Endothelial cell of umbilical vein (primary cell): ENCODE measurements at regions not wholly inside any gene's neighbourhood (a gene's known extent, or its start where the extent isn't known, plus 50 kb on each side); places are given as distances from the start of the nearest gene placed in this dataset.

Experiments used
- BruUV-seq: library from RNA; stranded (reverse); fragments of 400-500 nt; replicated peaks from 2 replicates; lab custom pipeline; 2021; lab: Mats Ljungman, UMichigan
- CTCF ChIA-PET: fragments of 300-600, 350-600 bp; sonication (Branson Sonifier 250); formaldehyde crosslinking; loops from one replicate; lab custom pipeline; 2021; ENCODE audit warnings: antibody characterized with exemption, inconsistent platforms; lab: Charles Lee
- POLR2A ChIA-PET: fragments of 300-600, 350-600 bp; sonication (Branson Sonifier 250); formaldehyde crosslinking; loops from one replicate; lab custom pipeline; 2021; ENCODE audit warnings: antibody characterized with exemption, inconsistent platforms; lab: Charles Lee
- DNase-seq: peaks from one replicate; pipeline ENCODE4 v3.0.0-alpha.2; 2011; ENCODE audit warnings: low read depth, low spot score
- FAIRE-seq: peaks from 2 replicates; lab custom pipeline; 2011; peaks lifted over from hg19 to GRCh38; lab: Jason Lieb, UNC
- H2AFZ ChIP-seq: 2 replicates; pipeline ENCODE4 v1.6.0; 2012; ENCODE audit warnings: low read depth, low read length, control low read depth, inconsistent platforms
- H3K27ac ChIP-seq: 2 replicates; pipeline ENCODE4 v1.5.1; 2011; ENCODE audit warnings: low read depth, mild to moderate bottlenecking, control low read depth, low read length, moderate library complexity; ENCODE audit not compliant: insufficient read depth
- H3K27me3 ChIP-seq, 2 experiments: 2 replicates each; pipeline versions ENCODE4 v1.6.0 to v1.6.1; 2011; ENCODE audit warnings: low read length in 2 of 2, mixed read lengths in 1 of 2; ENCODE audit not compliant: control insufficient read depth in 2 of 2, insufficient read depth in 2 of 2
- H3K36me3 ChIP-seq, 2 experiments: 2 replicates in 1 of 2; 3 replicates in 1 of 2; pipeline ENCODE4 v1.5.1; 2011; ENCODE audit warnings: low read length in 2 of 2, mild to moderate bottlenecking in 1 of 2, moderate library complexity in 1 of 2; ENCODE audit not compliant: control insufficient read depth in 2 of 2, insufficient read depth in 2 of 2; ENCODE audit errors: extremely low read depth in 1 of 2
- H3K4me1 ChIP-seq: 3 replicates; pipeline ENCODE4 v1.5.1; 2011; ENCODE audit warnings: mild to moderate bottlenecking, low read length; ENCODE audit not compliant: control insufficient read depth, insufficient read depth; ENCODE audit errors: extremely low read depth
- H3K4me2 ChIP-seq: 2 replicates; pipeline ENCODE4 v1.6.1; 2011; ENCODE audit warnings: low read length, control low read depth, mixed read lengths; ENCODE audit not compliant: insufficient read depth
- H3K4me3 ChIP-seq, 3 experiments: fragments of 200-600 bp in 1 of 3; sonication (generic), shearing (Covaris generic) in 1 of 3; replicated peaks in 1 of 3; 2 replicates each; pipeline ENCODE4 v1.5.1; 2011 to 2016; ENCODE audit warnings: control low read depth in 3 of 3, low read length in 3 of 3, mild to moderate bottlenecking in 2 of 3, inconsistent platforms in 1 of 3, low read depth in 1 of 3, moderate library complexity in 1 of 3; ENCODE audit not compliant: insufficient read depth in 1 of 3
- H3K79me2 ChIP-seq: 2 replicates; pipeline ENCODE4 v1.6.0; 2012; ENCODE audit warnings: low read length, inconsistent platforms; ENCODE audit not compliant: control insufficient read depth, insufficient read depth
- H3K9ac ChIP-seq: replicated peaks from 2 replicates; pipeline ENCODE3; 2011; ENCODE audit warnings: low read length, control low read depth; ENCODE audit not compliant: insufficient read depth; ENCODE audit errors: extremely low read depth
- H3K9me1 ChIP-seq: replicated peaks from 3 replicates; pipeline ENCODE4 v1.6.0; 2011; ENCODE audit warnings: mild to moderate bottlenecking, low read length; ENCODE audit not compliant: control insufficient read depth, insufficient read depth; ENCODE audit errors: extremely low read depth
- H3K9me3 ChIP-seq: replicated peaks from 2 replicates; pipeline ENCODE4 v1.5.1; 2012; ENCODE audit warnings: low read length, inconsistent platforms; ENCODE audit not compliant: control insufficient read depth, insufficient read depth
- H4K20me1 ChIP-seq: replicated peaks from 2 replicates; pipeline ENCODE3; 2011; ENCODE audit warnings: mild to moderate bottlenecking, low read length; ENCODE audit not compliant: control insufficient read depth, insufficient read depth; ENCODE audit errors: extremely low read depth
- CTCF ChIP-seq, 2 donors: IDR thresholded peaks; 1 replicate in 1 of 2; 2 replicates in 1 of 2; pipeline ENCODE4 v1.5.1; 2011; ENCODE audit warnings: low read length in 2 of 2, mild to moderate bottlenecking in 2 of 2, moderate library complexity in 2 of 2, control low read depth in 1 of 2, inconsistent platforms in 1 of 2, low read depth in 1 of 2; ENCODE audit not compliant: insufficient read depth in 1 of 2; ENCODE audit errors: extremely low read depth in 1 of 2
- EZH2 ChIP-seq: IDR thresholded peaks from 2 replicates; pipeline ENCODE4 v1.6.1; 2012; ENCODE audit warnings: borderline replicate concordance, low read depth, mild to moderate bottlenecking, moderate library complexity, low read length, inconsistent platforms; ENCODE audit not compliant: severe bottlenecking
- FOS ChIP-seq: IDR thresholded peaks from 2 replicates; pipeline ENCODE4 v1.6.1; 2011; ENCODE audit warnings: mild to moderate bottlenecking, low read length, moderate library complexity, borderline replicate concordance; ENCODE audit not compliant: insufficient read depth
- GATA2 ChIP-seq: IDR thresholded peaks from 2 replicates; pipeline ENCODE4 v1.7.0; 2011; ENCODE audit warnings: low read depth, mild to moderate bottlenecking, moderate library complexity, mixed read lengths, low read length; ENCODE audit not compliant: insufficient read length, insufficient read depth
- JUN ChIP-seq: IDR thresholded peaks from 2 replicates; pipeline ENCODE4 v1.6.1; 2011; ENCODE audit warnings: borderline replicate concordance, low read depth; ENCODE audit not compliant: insufficient read length, insufficient read depth
- MYC ChIP-seq: IDR thresholded peaks from one replicate; pipeline ENCODE4 v1.6.1; 2011; ENCODE audit warnings: mild to moderate bottlenecking, low read depth, low read length
- POLR2A ChIP-seq: IDR thresholded peaks from 2 replicates; pipeline ENCODE4 v1.6.1; 2012; ENCODE audit warnings: low read depth, mild to moderate bottlenecking, control low read depth, low read length
- POLR2AphosphoS5 ChIP-seq: IDR thresholded peaks from 2 replicates; pipeline ENCODE4 v1.6.1; 2012; ENCODE audit warnings: low read depth, mild to moderate bottlenecking, control low read depth, low read length, moderate library complexity; ENCODE audit not compliant: insufficient read depth
- dilution Hi-C: fragments of 300-500 bp; cut with MboI; formaldehyde crosslinking; loops from one replicate; pipeline ENCODE4 v1.15.0; 2019; ENCODE audit warnings: low sequenced_read_pairs; ENCODE audit not compliant: extremely low pct_ligation_motif_present
- intact Hi-C: fragments of 100-400 bp; cut with micrococcal nuclease; formaldehyde crosslinking; loops from one replicate; pipeline ENCODE4 v1.10.0; 2022
- TF ChIP-seq, protein P1 (sequence below): IDR thresholded peaks from 2 replicates; pipeline ENCODE4 v1.6.1; 2011; ENCODE audit not compliant: insufficient read depth, insufficient read length

DNA sequence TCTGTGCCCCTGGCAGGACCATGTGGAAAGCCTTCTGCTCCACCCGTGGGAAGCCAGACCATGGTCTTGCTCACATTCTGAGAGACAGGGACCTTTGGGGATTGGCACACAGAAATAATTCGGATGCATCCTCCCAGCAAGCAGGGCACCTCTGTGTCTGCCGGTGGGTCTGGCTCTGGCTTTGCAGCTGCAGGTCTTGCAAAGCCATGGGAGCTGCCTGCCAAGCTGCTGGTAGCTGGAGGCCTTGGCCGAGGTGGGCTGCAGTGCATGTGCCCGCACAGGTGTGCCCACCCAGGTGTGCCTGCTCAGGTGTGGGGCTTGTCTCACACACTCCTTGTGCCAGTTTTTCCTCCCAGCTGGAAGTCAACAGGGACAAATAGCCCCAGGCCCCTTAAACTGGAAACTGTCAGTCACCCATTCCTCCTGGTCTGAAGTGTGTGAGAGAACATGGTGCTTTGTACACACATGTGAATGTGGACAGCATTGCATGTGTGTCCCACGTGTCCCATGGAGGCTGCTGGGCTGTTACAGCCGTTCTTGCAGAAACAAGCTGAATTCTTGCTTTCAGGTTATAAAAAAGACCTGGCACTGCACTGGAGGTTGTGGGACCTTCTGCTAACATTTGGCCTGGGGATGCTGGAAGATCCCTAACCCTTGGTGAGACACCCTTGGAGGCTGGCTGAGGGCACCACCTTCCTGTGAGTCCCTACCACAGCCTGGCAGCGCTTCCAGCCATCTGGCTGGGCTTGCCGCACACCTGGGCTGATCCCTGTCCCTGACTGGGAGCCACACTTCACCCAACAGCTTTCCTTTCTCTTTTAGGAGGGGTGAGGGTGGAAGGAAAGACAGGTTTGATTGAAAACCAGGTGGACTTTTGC lies 54.9 kb upstream of the SMOC2 start:
- Histone ChIP-seq H3K79me2 (no peaks in the 10 kb centered on the region), H3K4me1 (no peaks in the 10 kb centered on the region), H4K20me1 (no peaks in the 10 kb centered on the region), H3K27ac (no peak overlapping the region), H3K27me3 (no peaks in the 10 kb centered on the region), H3K9me1 (no peaks in the 10 kb centered on the region), H3K4me3 (no peak overlapping the region), H3K4me2 (no peak overlapping the region), H3K36me3 (no peaks in the 10 kb centered on the region), H3K9me3 (no peaks in the 10 kb centered on the region), H2AFZ (no peak overlapping the region), H3K9ac (no peak overlapping the region)
- dilution Hi-C loops (no loop called here), intact Hi-C loops (no loop called here)
- no peak for DNase-seq
- FAIRE-seq = no peak
- TF ChIP-seq CTCF (IDR thresholded peaks at IDR 0.05; ENCODE audit: extremely low read depth in 1 of 2, insufficient read depth in 1 of 2, low read depth in 1 of 2, low read length in 2 of 2) = no peak
- no peak for TF ChIP-seq POLR2A
- no peak for TF ChIP-seq GATA2
- TF ChIP-seq MYC = no peak
- TF ChIP-seq JUN = no peak
- TF ChIP-seq POLR2AphosphoS5 = no peak
- TF ChIP-seq EZH2 = no peak
- TF ChIP-seq FOS = no peak
- TF ChIP-seq, protein P1, sequence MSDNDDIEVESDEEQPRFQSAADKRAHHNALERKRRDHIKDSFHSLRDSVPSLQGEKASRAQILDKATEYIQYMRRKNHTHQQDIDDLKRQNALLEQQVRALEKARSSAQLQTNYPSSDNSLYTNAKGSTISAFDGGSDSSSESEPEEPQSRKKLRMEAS = no peak
- BruUV-seq = no TSS peak
- ChIA-PET CTCF (no interaction called here), POLR2A (no interaction called here)
